ENCODE measurements at regions not wholly inside any gene's neighbourhood (a gene's known extent, or its start where the extent isn't known, plus 50 kb on each side); places are given as distances from the start of the nearest gene placed in this dataset.

GRCh38 chr9:80072451-80072850 is 500.7 kb downstream of the TLE4 start:
- no peak for ATAC-seq
- no peak for DNase-seq (ENCODE audit: low spot score)

- no peak for DNase-seq (ENCODE audit: low spot score)
- ATAC-seq, result no peak
Observed at GRCh38 chr9:80070071-80070742, 498.4 kb downstream of the TLE4 start.

- no peak for DNase-seq (ENCODE audit: low spot score)
- ATAC-seq, result no peak
Observed at GRCh38 chr9:80066931-80067330, 495.2 kb downstream of the TLE4 start.

- DNase-seq (ENCODE audit: low spot score) (no peak), ATAC-seq (no peak)
Observed at GRCh38 chr9:80062567-80062966, 490.8 kb downstream of the TLE4 start.

- ATAC-seq, result no peak
- no peak for DNase-seq (ENCODE audit: low spot score)
Observed at GRCh38 chr9:80061940-80062339, 490.2 kb downstream of the TLE4 start.

- ATAC-seq, result no peak
- DNase-seq (ENCODE audit: low spot score), result no peak
Observed at GRCh38 chr9:80061096-80061495, 489.3 kb downstream of the TLE4 start.

- no peak for ATAC-seq
- no peak for DNase-seq (ENCODE audit: low spot score)
Observed at GRCh38 chr9:80059979-80060378, 488.2 kb downstream of the TLE4 start.

- no peak for DNase-seq (ENCODE audit: low spot score)
Observed at GRCh38 chr9:80059191-80059590, 487.4 kb downstream of the TLE4 start.

GRCh38 chr9:80052830-80053229 is 481.1 kb downstream of the TLE4 start:
- no peak for DNase-seq (ENCODE audit: low spot score)
- no peak for ATAC-seq

More at GRCh38 chr9:80059191-80059590, 487.4 kb downstream of the TLE4 start:
- ATAC-seq, result no peak

- DNase-seq (ENCODE audit: low spot score) (no peak), ATAC-seq (no peak)
Observed at GRCh38 chr9:80049096-80049782, 477.5 kb downstream of the TLE4 start.

- ATAC-seq (no peak), DNase-seq (ENCODE audit: low spot score) (no peak)
Observed at GRCh38 chr9:80046481-80046880, 474.7 kb downstream of the TLE4 start.

GRCh38 chr9:80041821-80042220 is 470.1 kb downstream of the TLE4 start:
- DNase-seq (ENCODE audit: low spot score) (no peak), ATAC-seq (no peak)

- ATAC-seq (no peak), DNase-seq (ENCODE audit: low spot score) (no peak)
Observed at GRCh38 chr9:80040457-80040856, 468.7 kb downstream of the TLE4 start.

- DNase-seq (ENCODE audit: low spot score) (no peak), ATAC-seq (no peak)
Observed at GRCh38 chr9:80030801-80031200, 459.0 kb downstream of the TLE4 start.

GRCh38 chr9:80028501-80028900 is 456.7 kb downstream of the TLE4 start:
- no peak for DNase-seq (ENCODE audit: low spot score)
- ATAC-seq, result no peak

GRCh38 chr9:80025796-80026520 is 454.2 kb downstream of the TLE4 start:
- DNase-seq (ENCODE audit: low spot score) (no peak), ATAC-seq (no peak)

- DNase-seq (ENCODE audit: low spot score) (no peak), ATAC-seq (no peak)
Observed at GRCh38 chr9:80025131-80025530, 453.4 kb downstream of the TLE4 start.

GRCh38 chr9:80020530-80020929 is 448.8 kb downstream of the TLE4 start:
- no peak for ATAC-seq

GRCh38 chr9:80020056-80020455 is 448.3 kb downstream of the TLE4 start:
- DNase-seq (ENCODE audit: low spot score) (no peak), ATAC-seq (no peak)

More at GRCh38 chr9:80020530-80020929, 448.8 kb downstream of the TLE4 start:
- no peak for DNase-seq (ENCODE audit: low spot score)

- DNase-seq (ENCODE audit: low spot score), result no peak
- no peak for ATAC-seq
Observed at GRCh38 chr9:80013891-80014290, 442.1 kb downstream of the TLE4 start.

GRCh38 chr9:80012557-80013330 is 441.0 kb downstream of the TLE4 start:
- ATAC-seq, result no peak
- DNase-seq (ENCODE audit: low spot score), result no peak
